GM12878 (cell line): ENCODE measurements at regions not wholly inside any gene's neighbourhood (a gene's known extent, or its start where the extent isn't known, plus 50 kb on each side); places are given as distances from the start of the nearest gene placed in this dataset.
"Not testable (repeated sequence)": the region's sequence is repeated elsewhere in the genome, so short reads cannot be mapped to it uniquely, and the experiment has no call there.

ENCODE experiments used
- ATAC-seq: fragments of 200-7000 bp; cut with Tn5 transposase; 3 replicates; pipeline ENCODE4 v1.9.1; 2020; ENCODE audit warnings: mild to moderate bottlenecking, moderate library complexity
- BruUV-seq: library from RNA; stranded (reverse); fragments of 400-500 nt; replicated peaks from 2 replicates; lab custom pipeline; 2021; lab: Mats Ljungman, UMichigan
- CTCF ChIA-PET: fragments of 300-600 bp; sonication (Branson Sonifier 250); formaldehyde crosslinking; extraction: SDS; loops from one replicate; lab custom pipeline; 2021; ENCODE audit warnings: inconsistent platforms; lab: Yijun Ruan, JAX
- POLR2A ChIA-PET: fragments of 350-600 bp; formaldehyde crosslinking; extraction: SDS; loops from one replicate; lab custom pipeline; 2021; ENCODE audit warnings: inconsistent platforms; lab: Charles Lee
- RAD21 ChIA-PET: fragments of 300-600 bp; sonication (Branson Sonifier 250); formaldehyde crosslinking; loops from one replicate; lab custom pipeline; 2023; ENCODE audit warnings: antibody characterized with exemption; ENCODE audit not compliant: unreplicated experiment; lab: Charles Lee
- SMC1A ChIA-PET: fragments of 300-600 bp; sonication (Branson Sonifier 250); formaldehyde crosslinking; loops from one replicate; lab custom pipeline; 2023; ENCODE audit not compliant: unreplicated experiment, uncharacterized antibody; lab: Charles Lee
- DNase-seq: peaks from one replicate; pipeline ENCODE4 v3.0.0-alpha.2; 2011; ENCODE audit warnings: low read depth, low spot score
- FAIRE-seq: peaks from 3 replicates; lab custom pipeline; 2011; peaks lifted over from hg19 to GRCh38; lab: Jason Lieb, UNC
- H2AFZ ChIP-seq: 2 replicates; pipeline ENCODE4 v1.6.0; 2011; ENCODE audit warnings: low read depth, low read length, control low read depth; ENCODE audit not compliant: control insufficient read depth
- H3K27ac ChIP-seq: 2 replicates; pipeline ENCODE4 v1.5.1; 2011; ENCODE audit warnings: control low read depth; ENCODE audit not compliant: control insufficient read depth, insufficient read depth
- H3K27me3 ChIP-seq, 2 experiments: replicated peaks in 1 of 2; 2 replicates each; pipeline versions ENCODE4 v1.6.0 to v1.6.1; 2011; ENCODE audit warnings: low read length in 1 of 2; ENCODE audit not compliant: control insufficient read depth in 2 of 2, insufficient read depth in 2 of 2
- H3K36me3 ChIP-seq, 2 experiments: 2 replicates each; pipeline ENCODE4 v1.5.1; 2011; ENCODE audit warnings: low read length in 1 of 2; ENCODE audit not compliant: control insufficient read depth in 2 of 2, insufficient read depth in 2 of 2
- H3K4me1 ChIP-seq: 2 replicates; pipeline ENCODE4 v1.6.1; 2011; ENCODE audit warnings: mild to moderate bottlenecking, low read length, moderate library complexity, mixed read lengths; ENCODE audit not compliant: control insufficient read depth, insufficient read depth
- H3K4me2 ChIP-seq: 2 replicates; pipeline ENCODE4 v1.6.0; 2011; ENCODE audit warnings: control low read depth; ENCODE audit not compliant: control insufficient read depth, insufficient read depth
- H3K4me3 ChIP-seq: fragments of 200-600 bp; sonication (generic); 2 replicates; pipeline ENCODE4 v1.5.1; 2016
- H3K79me2 ChIP-seq: 2 replicates; pipeline ENCODE4 v1.6.0; 2011; ENCODE audit warnings: low read length; ENCODE audit not compliant: control insufficient read depth, insufficient read depth
- H3K9ac ChIP-seq: 2 replicates; pipeline ENCODE4 v1.8.0; 2011; ENCODE audit warnings: low read length, control low read depth, mixed read lengths; ENCODE audit not compliant: control insufficient read depth, insufficient read depth
- H3K9me3 ChIP-seq: replicated peaks from 3 replicates; pipeline ENCODE4 v1.5.1; 2011; ENCODE audit warnings: mild to moderate bottlenecking, low read length; ENCODE audit not compliant: control insufficient read depth, insufficient read depth
- H4K20me1 ChIP-seq: 2 replicates; pipeline ENCODE4 v1.6.0; 2011; ENCODE audit not compliant: control insufficient read depth, insufficient read depth
- EZH2 ChIP-seq: IDR thresholded peaks from 2 replicates; pipeline ENCODE4 v1.6.1; 2012; ENCODE audit warnings: low read depth, mild to moderate bottlenecking, control low read depth, inconsistent platforms, low read length, borderline replicate concordance; ENCODE audit not compliant: control insufficient read depth
- SUPT20H ChIP-seq: IDR thresholded peaks from 2 replicates; pipeline ENCODE4 v1.6.1; 2011; ENCODE audit warnings: low read depth, mild to moderate bottlenecking, low read length, moderate library complexity, borderline replicate concordance; ENCODE audit not compliant: control insufficient read depth
- WGBS: methylation state at CpG from one replicate; pipeline ENCODE4 v1.1.6; 2016; ENCODE audit warnings: low lambda C conversion rate; ENCODE audit not compliant: insufficient replicate concordance, insufficient coverage; ENCODE audit errors: missing lambda C conversion rate; 5-methylcytosine and 5-hydroxymethylcytosine counted together
- in situ Hi-C: fragments of 300-500 bp; cut with MboI; formaldehyde crosslinking; loops from 9 replicates; pipeline ENCODE4 v1.14.3; 2018; ENCODE audit warnings: mixed read lengths
- intact Hi-C: fragments of 100-400 bp; cut with micrococcal nuclease; formaldehyde crosslinking; loops from one replicate; pipeline ENCODE4 v1.14.2; 2022; ENCODE audit not compliant: unreplicated experiment
- TF ChIP-seq, protein P1 (sequence below): fragments of 450-650 bp; IDR thresholded peaks from 2 replicates; pipeline ENCODE4 v1.6.1; 2016; ENCODE audit warnings: mild to moderate bottlenecking, moderate library complexity, borderline replicate concordance
- TF ChIP-seq, protein P2 (sequence below): IDR thresholded peaks from 2 replicates; pipeline ENCODE4 v1.6.1; 2011; ENCODE audit warnings: borderline replicate concordance, low read depth, mild to moderate bottlenecking, moderate library complexity, low read length; ENCODE audit not compliant: insufficient read depth, poor library complexity, severe bottlenecking

DNA sequence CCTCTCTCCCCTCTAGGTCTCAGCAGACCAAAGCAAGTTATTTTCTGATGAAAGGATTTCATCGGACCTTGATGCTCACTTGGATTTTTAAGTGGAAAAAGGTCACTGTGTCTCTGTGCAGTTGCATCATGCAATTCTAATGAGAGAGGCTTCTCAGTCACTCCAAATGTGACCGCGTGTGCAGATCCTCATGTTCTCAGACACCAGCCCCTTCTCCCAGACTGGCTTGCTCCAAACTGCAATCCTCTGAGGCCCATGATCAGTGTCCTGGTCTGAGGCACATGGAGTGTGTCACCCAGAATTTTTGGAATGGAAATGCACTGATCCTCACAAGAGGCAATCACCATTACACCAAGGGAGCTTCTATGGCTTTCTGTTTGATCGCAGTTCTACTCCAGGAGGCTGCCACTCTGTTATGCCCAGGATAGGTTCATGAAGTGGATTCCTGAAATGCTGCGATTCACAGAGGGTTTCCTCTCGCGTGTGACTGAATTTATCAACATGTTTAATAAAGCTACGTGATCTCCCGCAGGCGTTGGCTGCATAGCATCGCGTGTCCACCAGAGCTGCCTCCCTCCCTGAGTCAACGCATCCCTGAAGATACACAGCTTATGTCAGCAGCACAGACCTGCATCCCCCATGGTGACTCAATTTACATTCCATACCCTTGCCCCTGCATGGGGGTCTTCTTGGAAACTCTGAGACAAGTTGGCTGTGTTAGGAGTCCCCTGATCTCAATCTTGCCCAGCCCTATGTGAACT, 544.6 kb upstream of the B3GAT1 start (continued):
- no peak for TF ChIP-seq SUPT20H
- TF ChIP-seq, protein P1, sequence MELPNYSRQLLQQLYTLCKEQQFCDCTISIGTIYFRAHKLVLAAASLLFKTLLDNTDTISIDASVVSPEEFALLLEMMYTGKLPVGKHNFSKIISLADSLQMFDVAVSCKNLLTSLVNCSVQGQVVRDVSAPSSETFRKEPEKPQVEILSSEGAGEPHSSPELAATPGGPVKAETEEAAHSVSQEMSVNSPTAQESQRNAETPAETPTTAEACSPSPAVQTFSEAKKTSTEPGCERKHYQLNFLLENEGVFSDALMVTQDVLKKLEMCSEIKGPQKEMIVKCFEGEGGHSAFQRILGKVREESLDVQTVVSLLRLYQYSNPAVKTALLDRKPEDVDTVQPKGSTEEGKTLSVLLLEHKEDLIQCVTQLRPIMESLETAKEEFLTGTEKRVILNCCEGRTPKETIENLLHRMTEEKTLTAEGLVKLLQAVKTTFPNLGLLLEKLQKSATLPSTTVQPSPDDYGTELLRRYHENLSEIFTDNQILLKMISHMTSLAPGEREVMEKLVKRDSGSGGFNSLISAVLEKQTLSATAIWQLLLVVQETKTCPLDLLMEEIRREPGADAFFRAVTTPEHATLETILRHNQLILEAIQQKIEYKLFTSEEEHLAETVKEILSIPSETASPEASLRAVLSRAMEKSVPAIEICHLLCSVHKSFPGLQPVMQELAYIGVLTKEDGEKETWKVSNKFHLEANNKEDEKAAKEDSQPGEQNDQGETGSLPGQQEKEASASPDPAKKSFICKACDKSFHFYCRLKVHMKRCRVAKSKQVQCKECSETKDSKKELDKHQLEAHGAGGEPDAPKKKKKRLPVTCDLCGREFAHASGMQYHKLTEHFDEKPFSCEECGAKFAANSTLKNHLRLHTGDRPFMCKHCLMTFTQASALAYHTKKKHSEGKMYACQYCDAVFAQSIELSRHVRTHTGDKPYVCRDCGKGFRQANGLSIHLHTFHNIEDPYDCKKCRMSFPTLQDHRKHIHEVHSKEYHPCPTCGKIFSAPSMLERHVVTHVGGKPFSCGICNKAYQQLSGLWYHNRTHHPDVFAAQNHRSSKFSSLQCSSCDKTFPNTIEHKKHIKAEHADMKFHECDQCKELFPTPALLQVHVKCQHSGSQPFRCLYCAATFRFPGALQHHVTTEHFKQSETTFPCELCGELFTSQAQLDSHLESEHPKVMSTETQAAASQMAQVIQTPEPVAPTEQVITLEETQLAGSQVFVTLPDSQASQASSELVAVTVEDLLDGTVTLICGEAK: no peak
- no peak for TF ChIP-seq EZH2
- TF ChIP-seq, protein P2, sequence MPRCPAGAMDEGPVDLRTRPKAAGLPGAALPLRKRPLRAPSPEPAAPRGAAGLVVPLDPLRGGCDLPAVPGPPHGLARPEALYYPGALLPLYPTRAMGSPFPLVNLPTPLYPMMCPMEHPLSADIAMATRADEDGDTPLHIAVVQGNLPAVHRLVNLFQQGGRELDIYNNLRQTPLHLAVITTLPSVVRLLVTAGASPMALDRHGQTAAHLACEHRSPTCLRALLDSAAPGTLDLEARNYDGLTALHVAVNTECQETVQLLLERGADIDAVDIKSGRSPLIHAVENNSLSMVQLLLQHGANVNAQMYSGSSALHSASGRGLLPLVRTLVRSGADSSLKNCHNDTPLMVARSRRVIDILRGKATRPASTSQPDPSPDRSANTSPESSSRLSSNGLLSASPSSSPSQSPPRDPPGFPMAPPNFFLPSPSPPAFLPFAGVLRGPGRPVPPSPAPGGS: no peak

DNA sequence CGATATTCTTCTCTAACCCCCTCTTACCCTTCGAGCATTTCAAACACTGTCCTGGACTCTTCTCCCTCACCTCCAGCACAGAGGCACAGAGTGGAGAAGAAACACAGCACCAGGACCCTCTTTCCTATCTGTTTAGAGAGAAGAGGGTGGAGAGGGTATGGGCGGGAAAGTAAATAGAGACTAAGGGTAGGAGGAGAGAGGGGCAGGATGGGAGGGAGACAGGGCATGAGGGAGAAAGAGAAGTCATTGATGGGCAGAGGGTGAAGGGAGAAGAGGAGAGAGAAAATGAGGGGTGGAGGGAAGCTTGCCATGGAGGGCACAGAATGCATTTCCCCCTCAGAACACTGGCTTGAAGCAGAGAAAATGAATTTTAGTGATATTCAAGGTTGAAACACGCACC, 543.9 kb upstream of the B3GAT1 start:
- H3K4me2 ChIP-seq, ATAC-seq, H3K4me3 ChIP-seq, H3K9me3 ChIP-seq, H3K27me3 ChIP-seq, RAD21 ChIA-PET, intact Hi-C loops, DNase-seq, H2AFZ ChIP-seq, in situ Hi-C loops, POLR2A ChIA-PET, H4K20me1 ChIP-seq, H3K27ac ChIP-seq, SMC1A ChIA-PET, CTCF ChIA-PET, BruUV-seq, H3K4me1 ChIP-seq, H3K9ac ChIP-seq, FAIRE-seq, H3K79me2 ChIP-seq, H3K36me3 ChIP-seq: not testable (repeated sequence)
- WGBS: 11% methylated on average over 4 of the region's 4 CpGs
